ENCODE measurements at regions not wholly inside any gene's neighbourhood (a gene's known extent, or its start where the extent isn't known, plus 50 kb on each side); places are given as distances from the start of the nearest gene placed in this dataset.

DNA sequence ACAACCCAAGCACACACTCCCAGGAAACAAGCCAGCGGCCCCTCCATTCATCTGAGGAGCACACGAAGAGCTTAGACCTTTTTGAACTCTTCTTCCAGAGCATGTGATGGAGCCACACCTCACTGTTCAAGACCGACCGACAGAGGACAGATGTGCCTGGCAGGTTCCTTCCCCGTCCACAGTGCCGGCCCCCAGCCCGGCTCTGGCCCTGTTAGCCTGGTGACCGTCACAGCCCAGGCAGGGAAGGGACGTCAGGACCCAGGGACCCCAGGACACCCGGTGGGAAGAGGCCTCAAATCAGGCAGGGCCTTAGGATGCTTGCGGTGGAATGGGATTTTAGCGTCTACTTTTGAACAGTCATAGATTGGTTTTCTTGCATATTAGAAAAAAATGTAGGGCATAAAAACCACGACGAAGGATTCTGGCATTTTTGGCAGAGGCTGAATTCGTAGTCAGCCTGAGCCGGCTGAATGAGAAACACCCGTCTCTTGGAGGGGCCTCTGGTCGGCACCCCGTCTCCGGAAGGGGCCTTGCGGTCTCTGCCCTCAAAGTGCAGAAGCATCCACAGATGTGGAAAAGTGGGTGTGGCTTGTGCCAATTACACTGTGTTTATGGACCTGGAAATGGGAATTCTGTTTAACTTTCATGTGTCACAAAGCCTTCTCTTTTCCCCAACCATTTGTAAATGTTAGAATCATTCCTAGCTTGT lies 79.3 kb downstream of the SIK1 start:
- Histone ChIP-seq H3K36me3 (ENCODE audit: control insufficient read depth, low read depth, low read length) (no peaks in the 10 kb centered on the region), H3K9me3 (ENCODE audit: control insufficient read depth, low read depth, low read length) (no peaks in the 10 kb centered on the region), H3K9ac (ENCODE audit: low read length) (no peak overlapping the region), H3K27ac (ENCODE audit: low read length) (no peak overlapping the region), H3K4me1 (ENCODE audit: control insufficient read depth, low read depth, low read length) (peaks cover 4% of the 10 kb centered on the region), H3K27me3 (ENCODE audit: control insufficient read depth, insufficient read depth, low read length) (no peaks in the 10 kb centered on the region), H3K4me3 (ENCODE audit: low read length) (no peak overlapping the region)

DNA sequence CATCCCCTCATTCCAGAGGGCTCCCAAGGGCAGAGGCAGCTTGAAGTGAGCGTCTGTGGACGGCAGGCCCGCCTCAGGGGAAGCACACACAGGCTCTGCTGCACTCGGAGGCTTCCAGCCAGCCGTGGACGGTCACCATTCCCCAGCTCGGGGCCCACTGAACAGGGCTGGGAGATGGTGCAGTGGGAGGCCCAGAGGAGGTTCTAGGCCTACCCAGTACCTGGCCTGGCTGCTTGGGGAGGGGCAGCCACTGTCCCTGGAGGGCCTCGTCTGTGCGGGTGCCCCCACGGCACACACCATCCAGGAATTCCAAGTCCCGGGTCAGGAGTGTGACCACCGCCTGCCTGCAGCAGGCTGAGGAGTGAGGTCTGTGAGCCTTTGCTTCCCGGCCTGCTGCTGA lies 80.4 kb downstream of the SIK1 start:
- H3K9me3 ChIP-seq (ENCODE audit: control insufficient read depth, low read depth, low read length), result no peaks in the 10 kb centered on the region
- no peaks in the 10 kb centered on the region for H3K27me3 ChIP-seq (ENCODE audit: control insufficient read depth, insufficient read depth, low read length)
- no peak overlapping the region for H3K27ac ChIP-seq (ENCODE audit: low read length)
- H3K36me3 ChIP-seq (ENCODE audit: control insufficient read depth, low read depth, low read length), result no peaks in the 10 kb centered on the region
- H3K4me1 ChIP-seq (ENCODE audit: control insufficient read depth, low read depth, low read length), result peaks cover 4% of the 10 kb centered on the region
- H3K4me3 ChIP-seq (ENCODE audit: low read length), result no peak overlapping the region
- no peak overlapping the region for H3K9ac ChIP-seq (ENCODE audit: low read length)

DNA sequence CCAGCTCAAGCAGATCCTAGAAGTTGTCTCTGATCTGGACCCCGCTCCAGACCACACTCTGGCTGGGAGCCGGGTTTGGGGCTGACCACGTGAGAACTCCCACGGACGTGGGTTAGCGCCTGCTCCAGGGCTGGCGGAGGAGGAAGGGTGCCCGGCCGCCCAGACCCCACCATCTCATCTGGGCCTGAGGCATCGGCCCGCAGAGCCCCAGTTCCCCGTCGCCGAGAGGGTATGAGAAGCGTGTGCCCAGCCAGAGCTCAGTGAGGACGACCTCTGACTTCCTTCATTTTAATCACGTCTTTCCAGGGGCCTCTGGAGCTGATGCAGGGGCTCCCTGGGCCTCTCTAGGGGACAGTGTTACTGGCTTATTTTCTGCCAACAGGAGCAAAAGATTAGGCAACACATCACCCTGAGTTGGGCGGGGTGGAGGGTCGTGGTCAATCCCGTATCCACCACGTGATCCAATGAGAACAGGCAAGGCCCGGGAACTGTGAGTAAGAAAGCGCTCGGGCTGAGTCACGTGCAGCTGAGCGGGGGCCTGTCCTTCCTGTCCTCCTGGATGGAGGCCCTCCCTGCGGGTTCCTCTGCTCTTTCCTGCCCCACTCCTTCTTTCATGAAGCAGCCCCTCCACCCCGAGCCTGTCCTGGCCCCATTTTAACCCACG lies 81.1 kb downstream of the SIK1 start:
- no peaks in the 10 kb centered on the region for H3K27me3 ChIP-seq (ENCODE audit: control insufficient read depth, insufficient read depth, low read length)
- H3K4me1 ChIP-seq (ENCODE audit: control insufficient read depth, low read depth, low read length), result peaks cover 4% of the 10 kb centered on the region
- no peak overlapping the region for H3K9ac ChIP-seq (ENCODE audit: low read length)

DNA sequence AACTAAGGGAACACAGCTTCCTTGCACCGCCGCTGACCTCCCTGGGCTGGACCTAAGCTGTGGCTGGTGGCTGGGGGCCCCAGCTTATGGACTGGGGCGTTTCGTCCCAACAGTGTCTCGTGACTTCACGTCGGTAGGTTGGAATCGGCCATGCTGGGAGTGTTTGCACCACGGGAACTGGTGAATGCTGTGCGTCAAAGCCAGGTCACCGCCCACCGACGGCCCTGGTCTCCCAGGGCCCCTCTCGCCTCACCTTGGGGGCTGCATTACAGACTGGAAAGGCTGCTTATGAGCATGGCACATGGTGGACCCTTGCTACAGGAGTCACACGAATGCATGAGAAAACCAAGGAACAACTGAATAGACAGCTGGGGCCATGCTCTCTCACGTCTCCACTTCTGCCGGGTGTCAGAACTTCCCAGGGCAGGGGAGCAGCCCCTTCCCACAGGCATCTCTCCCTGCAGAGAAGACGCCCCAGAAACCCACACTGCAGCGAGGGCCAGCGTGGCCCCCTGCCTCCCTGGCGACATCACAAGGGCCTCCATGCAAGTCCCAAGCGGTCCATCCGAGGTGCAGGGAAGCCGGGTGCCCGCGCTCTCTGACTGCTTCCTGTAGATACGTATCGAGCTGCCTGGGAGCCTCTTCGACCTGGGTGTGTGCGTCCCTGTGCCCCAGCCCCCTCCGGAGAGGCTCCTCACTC lies 81.7 kb downstream of the SIK1 start:
- no peak overlapping the region for H3K4me3 ChIP-seq (ENCODE audit: low read length)
- peaks cover 4% of the 10 kb centered on the region for H3K4me1 ChIP-seq (ENCODE audit: control insufficient read depth, low read depth, low read length)
- no peak overlapping the region for H3K27ac ChIP-seq (ENCODE audit: low read length)
- no peaks in the 10 kb centered on the region for H3K27me3 ChIP-seq (ENCODE audit: control insufficient read depth, insufficient read depth, low read length)
- H3K9ac ChIP-seq (ENCODE audit: low read length), result no peak overlapping the region
- H3K36me3 ChIP-seq (ENCODE audit: control insufficient read depth, low read depth, low read length), result no peaks in the 10 kb centered on the region
- no peaks in the 10 kb centered on the region for H3K9me3 ChIP-seq (ENCODE audit: control insufficient read depth, low read depth, low read length)

More for the DNA sequence above, 81.1 kb downstream of the SIK1 start:
- Histone ChIP-seq H3K36me3 (ENCODE audit: control insufficient read depth, low read depth, low read length) (no peaks in the 10 kb centered on the region), H3K27ac (ENCODE audit: low read length) (no peak overlapping the region), H3K4me3 (ENCODE audit: low read length) (no peak overlapping the region), H3K9me3 (ENCODE audit: control insufficient read depth, low read depth, low read length) (no peaks in the 10 kb centered on the region)

DNA sequence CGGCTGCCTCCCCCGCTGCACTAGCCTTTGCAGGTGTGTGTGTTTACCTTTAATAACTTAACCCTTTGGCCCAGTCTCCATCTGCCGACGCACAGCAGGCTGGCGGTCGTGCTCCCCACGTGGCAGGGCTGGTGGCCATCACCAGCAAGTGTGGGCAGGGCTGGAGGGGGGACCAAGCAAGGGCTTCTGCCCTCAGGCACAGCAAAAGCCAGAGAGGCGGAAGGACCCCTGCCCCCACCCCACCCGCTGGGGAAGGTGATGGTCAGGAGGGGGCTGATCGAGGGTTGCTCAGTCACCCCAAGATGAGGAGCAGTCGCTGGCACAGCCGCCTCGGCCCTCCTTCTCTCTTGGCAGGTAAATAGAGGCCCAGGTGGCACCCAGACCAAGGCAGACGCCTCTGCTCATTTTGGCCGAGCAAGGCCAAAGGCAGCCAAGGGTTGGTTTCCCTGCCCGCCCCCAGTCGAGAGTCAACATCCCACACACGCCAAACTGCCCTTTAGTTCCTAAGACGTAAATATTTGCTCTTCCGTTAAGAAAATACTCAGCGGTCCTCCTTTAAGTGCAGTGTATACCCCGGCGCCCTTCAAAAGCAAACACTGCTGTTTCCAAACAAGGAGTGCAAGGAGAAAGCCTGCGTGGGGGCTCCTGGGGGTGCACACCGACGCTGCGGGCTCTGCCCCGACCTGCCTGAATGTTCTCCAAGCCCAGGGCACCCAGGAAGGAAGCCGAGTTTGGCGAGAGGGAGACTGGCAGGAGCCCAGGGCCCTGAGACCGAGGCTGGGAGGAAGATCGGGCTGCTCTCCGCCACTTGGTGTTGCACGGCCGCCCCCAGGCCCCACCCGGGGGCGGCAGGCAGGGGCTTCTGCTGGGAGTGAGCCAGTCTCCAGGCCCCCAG lies 82.7 kb downstream of the SIK1 start:
- H3K27me3 ChIP-seq (ENCODE audit: control insufficient read depth, insufficient read depth, low read length), result no peaks in the 10 kb centered on the region
- H3K4me3 ChIP-seq (ENCODE audit: low read length), result no peak overlapping the region
- H3K27ac ChIP-seq (ENCODE audit: low read length), result no peak overlapping the region
- H3K9ac ChIP-seq (ENCODE audit: low read length), result no peak overlapping the region
- H3K4me1 ChIP-seq (ENCODE audit: control insufficient read depth, low read depth, low read length), result no peaks in the 10 kb centered on the region
- no peaks in the 10 kb centered on the region for H3K9me3 ChIP-seq (ENCODE audit: control insufficient read depth, low read depth, low read length)
- no peaks in the 10 kb centered on the region for H3K36me3 ChIP-seq (ENCODE audit: control insufficient read depth, low read depth, low read length)

DNA sequence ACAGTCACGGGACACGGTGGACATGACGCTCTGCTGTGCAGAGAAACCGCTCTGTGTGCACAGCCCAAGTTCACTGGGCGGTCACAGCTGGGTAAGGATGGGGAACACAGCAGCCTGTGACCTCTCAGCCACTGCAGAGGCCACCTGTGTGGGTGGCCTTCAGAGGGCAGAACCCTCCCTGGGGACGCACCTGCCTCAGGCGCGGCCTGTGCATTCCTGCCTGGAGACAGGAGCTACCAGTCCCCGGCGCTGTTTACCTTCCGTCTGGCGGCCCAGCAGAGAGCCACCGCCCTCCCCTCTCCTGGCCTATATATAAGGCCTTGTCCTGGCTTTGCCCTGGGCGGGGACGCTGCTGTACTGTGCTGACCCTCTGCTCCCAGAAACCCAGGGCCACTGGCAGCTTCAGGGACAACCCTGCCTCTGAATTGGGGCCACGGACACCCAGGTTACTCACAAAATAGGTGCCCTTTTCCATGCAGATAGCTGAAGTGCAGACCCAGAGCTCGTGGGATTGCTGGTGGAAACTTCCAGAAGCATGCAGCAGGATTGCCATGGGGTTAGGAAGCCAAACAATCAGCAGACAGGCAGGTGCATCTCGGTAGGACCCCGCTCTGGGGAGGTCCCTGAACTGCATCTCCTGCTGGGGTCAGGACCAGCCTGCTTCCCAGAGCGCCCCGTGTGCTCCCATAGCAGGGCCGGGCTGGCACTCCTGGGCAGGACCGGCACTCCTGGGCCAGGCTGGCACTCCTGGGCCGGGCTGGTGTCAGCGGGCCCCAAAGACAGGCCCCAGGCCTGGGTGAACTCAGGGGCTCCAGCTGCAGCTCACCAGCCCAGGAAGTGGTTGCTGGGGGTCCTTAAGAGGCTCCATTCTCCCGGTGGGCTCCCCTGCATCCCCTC lies 83.6 kb downstream of the SIK1 start:
- no peaks in the 10 kb centered on the region for H3K27me3 ChIP-seq (ENCODE audit: control insufficient read depth, insufficient read depth, low read length)
- H3K9ac ChIP-seq (ENCODE audit: low read length), result no peak overlapping the region
- no peaks in the 10 kb centered on the region for H3K4me1 ChIP-seq (ENCODE audit: control insufficient read depth, low read depth, low read length)
- H3K4me3 ChIP-seq (ENCODE audit: low read length), result no peak overlapping the region
- no peak overlapping the region for H3K27ac ChIP-seq (ENCODE audit: low read length)
- H3K36me3 ChIP-seq (ENCODE audit: control insufficient read depth, low read depth, low read length), result no peaks in the 10 kb centered on the region
- no peaks in the 10 kb centered on the region for H3K9me3 ChIP-seq (ENCODE audit: control insufficient read depth, low read depth, low read length)

DNA sequence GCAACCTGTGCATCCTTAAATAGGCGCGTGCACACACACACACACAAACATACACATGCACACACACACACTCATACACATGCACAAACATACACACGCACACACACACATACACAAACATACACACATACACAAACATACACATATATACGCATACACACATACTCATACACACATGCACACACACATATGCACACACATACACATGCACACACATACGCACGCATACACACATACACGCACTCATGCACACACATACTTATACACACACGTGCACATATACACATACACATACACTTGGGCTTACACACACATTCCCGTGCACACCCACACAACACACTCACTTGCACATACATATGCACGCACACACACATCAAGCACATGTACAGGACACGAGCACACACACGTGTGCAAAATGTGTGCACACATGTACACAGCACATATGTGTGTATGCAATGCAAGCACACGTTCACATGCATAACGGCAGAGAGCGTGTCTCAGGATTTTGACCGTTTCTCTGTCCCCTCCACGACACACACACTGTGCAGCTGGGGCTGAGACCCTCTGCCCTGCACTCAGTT lies 84.5 kb downstream of the SIK1 start:
- H3K9me3 ChIP-seq (ENCODE audit: control insufficient read depth, low read depth, low read length), result no peaks in the 10 kb centered on the region
- no peak overlapping the region for H3K4me3 ChIP-seq (ENCODE audit: low read length)
- no peak overlapping the region for H3K27ac ChIP-seq (ENCODE audit: low read length)
- no peaks in the 10 kb centered on the region for H3K36me3 ChIP-seq (ENCODE audit: control insufficient read depth, low read depth, low read length)
- no peak overlapping the region for H3K9ac ChIP-seq (ENCODE audit: low read length)
- H3K27me3 ChIP-seq (ENCODE audit: control insufficient read depth, insufficient read depth, low read length), result no peaks in the 10 kb centered on the region
- no peaks in the 10 kb centered on the region for H3K4me1 ChIP-seq (ENCODE audit: control insufficient read depth, low read depth, low read length)

DNA sequence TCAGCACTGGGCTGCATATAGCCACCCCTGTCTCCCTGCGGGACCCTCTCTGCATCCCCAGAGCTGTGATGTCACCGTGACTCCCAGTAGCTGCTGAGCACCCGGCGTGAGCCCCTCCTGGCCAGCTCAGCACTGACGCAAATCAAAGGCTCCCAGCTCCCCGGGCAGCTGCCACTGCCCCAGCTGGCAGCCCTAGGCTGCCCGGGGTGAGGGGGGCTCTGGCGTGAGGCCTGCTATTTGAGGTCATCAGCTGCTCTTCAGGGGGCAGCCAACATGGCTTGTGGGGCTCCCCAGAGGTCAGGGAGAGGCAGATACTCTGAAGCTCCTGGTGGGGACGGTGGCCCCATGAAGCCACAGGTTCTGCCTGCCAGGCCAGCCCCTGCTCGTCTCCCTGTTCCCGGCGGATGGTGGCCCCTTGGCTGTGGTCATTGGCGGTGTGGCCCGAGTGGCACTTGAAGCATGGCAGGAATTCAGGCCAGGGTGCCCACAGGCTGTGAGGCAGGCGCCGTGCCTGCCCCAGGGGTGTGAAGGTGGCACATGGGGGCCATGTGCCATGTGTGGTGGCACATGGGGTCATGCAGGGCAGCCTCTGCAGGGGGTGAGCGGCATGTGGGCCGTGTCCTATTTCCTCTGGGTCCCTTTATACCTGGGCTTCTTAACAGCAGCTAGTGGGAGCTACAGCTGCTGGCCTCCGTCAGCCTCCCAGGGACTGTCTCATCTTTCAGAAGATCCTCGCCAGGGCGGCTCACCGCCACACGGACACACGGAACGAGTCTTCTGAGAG lies 85.4 kb downstream of the SIK1 start:
- no peaks in the 10 kb centered on the region for H3K4me1 ChIP-seq (ENCODE audit: control insufficient read depth, low read depth, low read length)

DNA sequence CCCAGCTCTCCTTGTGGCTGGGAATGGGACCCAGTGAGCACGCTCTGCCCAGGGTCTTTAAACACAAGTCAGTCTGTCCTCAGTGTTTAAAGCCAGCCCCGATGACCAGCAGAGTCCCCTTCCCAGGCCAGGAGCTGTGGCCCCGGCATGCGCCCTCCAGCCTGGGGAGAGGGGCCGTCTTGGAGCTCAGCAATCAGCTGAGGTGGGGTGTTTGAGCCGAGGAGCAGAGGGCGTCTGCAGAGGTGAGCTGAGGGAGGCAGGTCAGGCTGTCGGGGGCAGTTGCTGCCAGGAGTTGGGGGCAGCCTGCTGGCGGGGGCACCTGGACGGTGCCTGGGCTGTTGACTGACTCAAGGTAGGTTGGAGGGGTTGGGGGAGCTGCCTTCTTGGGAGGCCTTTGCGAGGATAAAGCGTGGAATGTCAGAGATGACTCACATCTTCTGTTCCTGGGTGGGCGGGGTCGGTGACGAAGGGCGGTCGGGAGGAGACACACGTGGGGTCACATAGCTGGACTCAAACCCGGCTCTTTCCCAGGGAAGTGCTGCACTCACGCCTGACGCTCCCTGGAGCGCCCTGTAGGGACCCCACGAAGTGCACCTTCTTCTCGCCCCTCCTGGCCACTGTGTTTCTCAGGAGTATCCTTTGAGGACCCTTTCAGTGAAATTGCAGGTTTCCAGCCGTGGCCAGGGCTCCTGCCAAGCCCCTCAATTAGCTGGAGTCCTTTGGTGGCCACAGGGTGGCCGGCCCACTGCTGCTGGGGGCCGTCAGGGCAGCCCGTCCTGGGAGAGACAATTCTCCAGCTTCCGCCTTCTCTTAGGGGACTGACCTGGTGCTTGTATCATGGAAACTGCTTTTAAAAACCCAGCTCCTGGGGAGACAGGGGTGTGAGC lies 86.2 kb downstream of the SIK1 start:
- Histone ChIP-seq H3K9ac (ENCODE audit: low read length) (no peak overlapping the region), H3K27me3 (ENCODE audit: control insufficient read depth, insufficient read depth, low read length) (no peaks in the 10 kb centered on the region), H3K27ac (ENCODE audit: low read length) (no peak overlapping the region), H3K9me3 (ENCODE audit: control insufficient read depth, low read depth, low read length) (no peaks in the 10 kb centered on the region), H3K4me1 (ENCODE audit: control insufficient read depth, low read depth, low read length) (no peaks in the 10 kb centered on the region), H3K36me3 (ENCODE audit: control insufficient read depth, low read depth, low read length) (no peaks in the 10 kb centered on the region), H3K4me3 (ENCODE audit: low read length) (no peak overlapping the region)

More for the DNA sequence above, 85.4 kb downstream of the SIK1 start:
- no peaks in the 10 kb centered on the region for H3K9me3 ChIP-seq (ENCODE audit: control insufficient read depth, low read depth, low read length)
- H3K27ac ChIP-seq (ENCODE audit: low read length), result no peak overlapping the region
- no peak overlapping the region for H3K9ac ChIP-seq (ENCODE audit: low read length)
- H3K36me3 ChIP-seq (ENCODE audit: control insufficient read depth, low read depth, low read length), result no peaks in the 10 kb centered on the region
- H3K4me3 ChIP-seq (ENCODE audit: low read length), result no peak overlapping the region
- no peaks in the 10 kb centered on the region for H3K27me3 ChIP-seq (ENCODE audit: control insufficient read depth, insufficient read depth, low read length)

All from iPS-18a (cell line).